ENCODE measurements at regions not wholly inside any gene's neighbourhood (a gene's known extent, or its start where the extent isn't known, plus 50 kb on each side); places are given as distances from the start of the nearest gene placed in this dataset.

GRCh38 chr1:56225964-56226815 is 353.2 kb downstream of the PLPP3 start:
- DNase-seq (ENCODE audit: low spot score), result no peak

GRCh38 chr1:56223968-56224367 is 355.4 kb downstream of the PLPP3 start:
- DNase-seq (ENCODE audit: low spot score), result no peak

- no peak for DNase-seq (ENCODE audit: low spot score)
Measured at GRCh38 chr1:56222914-56223540, 356.3 kb downstream of the PLPP3 start.

GRCh38 chr1:56220021-56220420 is 359.3 kb downstream of the PLPP3 start:
- DNase-seq (ENCODE audit: low spot score), result no peak

GRCh38 chr1:56218023-56218422 is 361.3 kb downstream of the PLPP3 start:
- DNase-seq (ENCODE audit: low spot score), result no peak

GRCh38 chr1:56216218-56216617 is 363.1 kb downstream of the PLPP3 start:
- no peak for DNase-seq (ENCODE audit: low spot score)

- DNase-seq (ENCODE audit: low spot score), result no peak
Measured at GRCh38 chr1:56215771-56216170, 363.6 kb downstream of the PLPP3 start.

GRCh38 chr1:56215086-56215485 is 364.3 kb downstream of the PLPP3 start:
- DNase-seq (ENCODE audit: low spot score), result no peak

GRCh38 chr1:56213068-56213467 is 366.3 kb downstream of the PLPP3 start:
- DNase-seq (ENCODE audit: low spot score), result no peak

- DNase-seq (ENCODE audit: low spot score), result no peak
Measured at GRCh38 chr1:56212143-56212542, 367.2 kb downstream of the PLPP3 start.

GRCh38 chr1:56206391-56206790 is 373.0 kb downstream of the PLPP3 start:
- DNase-seq (ENCODE audit: low spot score), result no peak

GRCh38 chr1:56204206-56204605 is 375.2 kb downstream of the PLPP3 start:
- no peak for DNase-seq (ENCODE audit: low spot score)

- DNase-seq (ENCODE audit: low spot score), result no peak
Measured at GRCh38 chr1:56202796-56203492, 376.4 kb downstream of the PLPP3 start.

GRCh38 chr1:56202186-56202585 is 377.2 kb downstream of the PLPP3 start:
- no peak for DNase-seq (ENCODE audit: low spot score)

- DNase-seq (ENCODE audit: low spot score), result no peak
Measured at GRCh38 chr1:56200896-56201295, 378.5 kb downstream of the PLPP3 start.

GRCh38 chr1:56200442-56200841 is 378.9 kb downstream of the PLPP3 start:
- no peak for DNase-seq (ENCODE audit: low spot score)

GRCh38 chr1:56199956-56200355 is 379.4 kb downstream of the PLPP3 start:
- DNase-seq (ENCODE audit: low spot score), result no peak

- DNase-seq (ENCODE audit: low spot score), result no peak
Measured at GRCh38 chr1:56199061-56199460, 380.3 kb downstream of the PLPP3 start.

- no peak for DNase-seq (ENCODE audit: low spot score)
Measured at GRCh38 chr1:56197946-56198345, 381.4 kb downstream of the PLPP3 start.

GRCh38 chr1:56196839-56197238 is 382.5 kb downstream of the PLPP3 start:
- no peak for DNase-seq (ENCODE audit: low spot score)

GRCh38 chr1:56194701-56195300 is 384.6 kb downstream of the PLPP3 start:
- DNase-seq (ENCODE audit: low spot score), result no peak

- no peak for DNase-seq (ENCODE audit: low spot score)
Measured at GRCh38 chr1:56193656-56194055, 385.7 kb downstream of the PLPP3 start.

Measured in A172 (cell line).